ENCODE measurements at regions not wholly inside any gene's neighbourhood (a gene's known extent, or its start where the extent isn't known, plus 50 kb on each side); places are given as distances from the start of the nearest gene placed in this dataset.

DNA sequence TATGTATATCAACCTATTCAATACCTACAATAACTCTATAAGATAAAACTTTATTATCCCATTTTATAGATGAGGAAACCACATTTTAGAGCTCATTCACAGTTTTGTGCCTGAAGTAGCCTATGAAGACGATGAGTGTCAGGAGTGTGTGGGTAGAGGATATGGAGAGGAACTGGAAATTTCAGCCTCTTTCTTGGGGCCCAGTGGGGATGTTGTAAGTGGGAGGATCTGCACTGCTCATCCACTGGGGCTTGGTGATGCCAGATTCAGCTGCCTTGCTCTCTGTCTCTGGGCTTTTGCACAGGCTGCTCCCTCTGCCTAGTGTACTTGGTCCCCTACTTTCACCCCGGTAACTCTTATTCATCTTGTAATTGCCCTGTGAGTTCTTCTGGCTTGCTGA is 194.7 kb downstream of the SREK1 start:
- H3K27ac ChIP-seq = no peak overlapping the region
- H3K4me1 ChIP-seq = no peaks in the 10 kb centered on the region
- H3K9me3 ChIP-seq = no peaks in the 10 kb centered on the region
- no peak for TF ChIP-seq EP300 (IDR thresholded peaks at IDR 0.05)
- no peak for TF ChIP-seq POLR2A (IDR thresholded peaks at IDR 0.05)
- TF ChIP-seq, protein P1, sequence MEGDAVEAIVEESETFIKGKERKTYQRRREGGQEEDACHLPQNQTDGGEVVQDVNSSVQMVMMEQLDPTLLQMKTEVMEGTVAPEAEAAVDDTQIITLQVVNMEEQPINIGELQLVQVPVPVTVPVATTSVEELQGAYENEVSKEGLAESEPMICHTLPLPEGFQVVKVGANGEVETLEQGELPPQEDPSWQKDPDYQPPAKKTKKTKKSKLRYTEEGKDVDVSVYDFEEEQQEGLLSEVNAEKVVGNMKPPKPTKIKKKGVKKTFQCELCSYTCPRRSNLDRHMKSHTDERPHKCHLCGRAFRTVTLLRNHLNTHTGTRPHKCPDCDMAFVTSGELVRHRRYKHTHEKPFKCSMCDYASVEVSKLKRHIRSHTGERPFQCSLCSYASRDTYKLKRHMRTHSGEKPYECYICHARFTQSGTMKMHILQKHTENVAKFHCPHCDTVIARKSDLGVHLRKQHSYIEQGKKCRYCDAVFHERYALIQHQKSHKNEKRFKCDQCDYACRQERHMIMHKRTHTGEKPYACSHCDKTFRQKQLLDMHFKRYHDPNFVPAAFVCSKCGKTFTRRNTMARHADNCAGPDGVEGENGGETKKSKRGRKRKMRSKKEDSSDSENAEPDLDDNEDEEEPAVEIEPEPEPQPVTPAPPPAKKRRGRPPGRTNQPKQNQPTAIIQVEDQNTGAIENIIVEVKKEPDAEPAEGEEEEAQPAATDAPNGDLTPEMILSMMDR (IDR thresholded peaks at IDR 0.05) = no peak
- TF ChIP-seq POLR2AphosphoS5 (IDR thresholded peaks at IDR 0.05) = no peak
- 66 to 100% (median 94%) methylated on average over 2 of the region's 2 CpGs for WGBS, 5 donors
- peaks cover 0 to 12% (median 0%) of the 10 kb centered on the region in 3 donors for H3K27me3 ChIP-seq
- intact Hi-C loops (cut with DNase I; ENCODE audit: low total_unique reads) = no loop called here
- DNase-seq = no peak
- no peak overlapping the region for H3K4me3 ChIP-seq
- no peaks in the 10 kb centered on the region for H3K36me3 ChIP-seq

DNA sequence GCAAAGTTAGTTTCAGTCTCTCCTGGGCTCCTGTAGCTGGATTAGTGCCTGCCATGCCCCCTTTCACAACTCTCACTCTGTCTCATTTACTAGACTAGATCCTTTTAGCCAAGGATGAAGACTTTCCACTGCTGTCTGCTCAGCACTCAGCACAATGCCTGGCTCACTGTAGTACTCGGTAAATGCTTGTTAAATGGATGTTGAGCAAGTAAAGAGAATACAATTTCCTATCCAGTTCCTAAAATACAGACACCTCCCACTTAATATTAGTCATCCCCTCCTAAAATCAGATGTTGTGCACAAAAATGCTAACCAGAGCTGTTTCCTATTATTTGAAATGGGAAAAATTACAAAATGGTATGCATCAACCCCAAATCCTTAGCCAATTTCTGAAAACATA is 195.8 kb downstream of the SREK1 start:
- no peaks in the 10 kb centered on the region for H3K9me3 ChIP-seq
- no peak overlapping the region for H3K27ac ChIP-seq
- TF ChIP-seq, protein P1 (IDR thresholded peaks at IDR 0.05) = no peak
- no peak for TF ChIP-seq EP300 (IDR thresholded peaks at IDR 0.05)
- no peak for TF ChIP-seq POLR2AphosphoS5 (IDR thresholded peaks at IDR 0.05)
- no peak for TF ChIP-seq POLR2A (IDR thresholded peaks at IDR 0.05)
- no peak overlapping the region for H3K4me3 ChIP-seq
- H3K27me3 ChIP-seq = peaks cover 0 to 8% (median 0%) of the 10 kb centered on the region in 3 donors
- intact Hi-C loops (cut with DNase I; ENCODE audit: low total_unique reads) = no loop called here
- H3K4me1 ChIP-seq = no peaks in the 10 kb centered on the region
- no peaks in the 10 kb centered on the region for H3K36me3 ChIP-seq
- WGBS, 5 donors = 66 to 94% (median 80%) methylated on average over 1 of the region's 1 CpG
- DNase-seq = no peak

DNA sequence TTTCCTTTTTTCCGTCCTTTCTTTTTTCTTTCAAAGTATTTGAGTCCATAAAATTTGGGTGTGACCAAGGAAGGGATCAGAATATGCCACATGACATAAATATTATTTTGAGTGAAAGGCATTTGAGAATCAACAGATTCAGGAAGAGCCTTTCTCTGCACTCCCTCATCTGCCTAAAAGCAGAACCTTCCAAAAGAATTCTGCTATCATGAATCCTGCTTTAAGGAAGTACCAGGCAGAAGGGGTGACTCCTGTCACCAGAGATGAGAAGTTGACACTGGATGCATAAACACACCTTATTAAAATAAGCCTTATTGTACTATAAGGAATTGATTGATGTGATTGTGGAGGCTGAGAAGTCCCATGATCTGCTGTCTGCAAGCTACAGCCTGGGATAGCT is 196.7 kb downstream of the SREK1 start:
- Histone ChIP-seq H3K36me3 (no peaks in the 10 kb centered on the region), H3K4me1 (no peaks in the 10 kb centered on the region), H3K4me3 (no peak overlapping the region), H3K27ac (no peak overlapping the region), H3K9me3 (no peaks in the 10 kb centered on the region), H3K27me3 (no peaks in the 10 kb centered on the region)
- no peak for DNase-seq
- WGBS, 5 donors = 75 to 87% (median 83%) methylated on average over 1 of the region's 1 CpG
- intact Hi-C loops (cut with DNase I; ENCODE audit: low total_unique reads) = no loop called here
- TF ChIP-seq POLR2AphosphoS5 (IDR thresholded peaks at IDR 0.05) (no peak), POLR2A (IDR thresholded peaks at IDR 0.05) (no peak), EP300 (IDR thresholded peaks at IDR 0.05) (no peak)
- TF ChIP-seq, protein P1 (IDR thresholded peaks at IDR 0.05) = no peak

DNA sequence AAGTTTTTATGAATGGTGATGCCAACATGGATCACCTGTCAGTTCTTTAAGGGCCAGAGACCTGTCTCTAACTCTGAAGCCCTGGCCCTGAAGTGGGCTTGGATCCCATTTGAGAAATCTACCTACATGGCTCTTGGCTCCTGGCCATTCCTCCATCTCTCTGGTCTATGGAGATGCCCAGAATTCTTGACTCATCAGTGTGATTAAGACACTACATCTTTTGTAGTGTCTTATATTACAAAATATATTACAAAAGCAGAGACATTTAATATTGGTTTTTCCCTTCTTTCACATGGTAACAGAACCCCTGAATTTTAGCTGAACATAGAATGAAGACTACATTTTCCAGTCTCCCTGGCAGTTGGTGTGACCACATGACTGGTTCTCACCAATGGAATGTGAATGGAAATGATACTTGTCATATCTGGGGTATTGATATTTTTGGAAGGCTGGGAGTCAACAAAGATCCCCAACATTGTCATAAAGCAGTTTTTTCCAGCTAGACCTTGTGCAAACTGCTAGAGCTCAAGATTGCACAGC is 198.3 kb downstream of the SREK1 start:
- intact Hi-C loops (cut with DNase I; ENCODE audit: low total_unique reads) = no loop called here
- Histone ChIP-seq H3K36me3 (no peaks in the 10 kb centered on the region), H3K27ac (no peak overlapping the region), H3K4me3 (no peak overlapping the region), H3K9me3 (no peaks in the 10 kb centered on the region), H3K27me3 (no peaks in the 10 kb centered on the region), H3K4me1 (no peaks in the 10 kb centered on the region)
- DNase-seq = no peak
- no peak for TF ChIP-seq POLR2A (IDR thresholded peaks at IDR 0.05)
- TF ChIP-seq EP300 (IDR thresholded peaks at IDR 0.05) = no peak
- TF ChIP-seq POLR2AphosphoS5 (IDR thresholded peaks at IDR 0.05) = no peak
- TF ChIP-seq, protein P1 (IDR thresholded peaks at IDR 0.05) = no peak

Measured in stomach (tissue), 8 donors.